GM18508 (cell line): ENCODE measurements at regions not wholly inside any gene's neighbourhood (a gene's known extent, or its start where the extent isn't known, plus 50 kb on each side); places are given as distances from the start of the nearest gene placed in this dataset.

ENCODE experiments used
- ATAC-seq: cut with Tn5 transposase; IDR thresholded peaks from one replicate; pipeline ENCODE4 v1.9.1; 2021; ENCODE audit warnings: moderate number of reproducible peaks; ENCODE audit not compliant: insufficient read depth, unreplicated experiment

DNA sequence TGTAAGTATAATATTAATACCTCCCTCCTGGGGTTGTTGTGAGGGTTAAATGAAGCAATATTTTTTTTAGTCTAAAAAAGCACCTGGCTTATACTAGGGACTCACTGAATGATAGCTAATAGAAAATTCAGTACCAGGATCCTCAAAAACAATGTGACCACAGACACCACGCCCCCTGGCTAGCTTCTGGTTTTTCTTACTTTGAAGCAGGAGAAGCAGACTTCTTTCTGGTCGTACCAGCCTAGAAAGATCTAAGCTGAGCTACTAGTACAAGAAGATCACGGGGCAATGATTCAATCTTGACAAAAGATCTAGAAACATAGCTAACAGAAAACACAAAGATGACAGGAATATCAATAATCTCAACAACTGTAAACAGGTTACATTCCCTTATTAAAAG, 218.5 kb upstream of the SLC30A5 start:
- ATAC-seq = no peak

DNA sequence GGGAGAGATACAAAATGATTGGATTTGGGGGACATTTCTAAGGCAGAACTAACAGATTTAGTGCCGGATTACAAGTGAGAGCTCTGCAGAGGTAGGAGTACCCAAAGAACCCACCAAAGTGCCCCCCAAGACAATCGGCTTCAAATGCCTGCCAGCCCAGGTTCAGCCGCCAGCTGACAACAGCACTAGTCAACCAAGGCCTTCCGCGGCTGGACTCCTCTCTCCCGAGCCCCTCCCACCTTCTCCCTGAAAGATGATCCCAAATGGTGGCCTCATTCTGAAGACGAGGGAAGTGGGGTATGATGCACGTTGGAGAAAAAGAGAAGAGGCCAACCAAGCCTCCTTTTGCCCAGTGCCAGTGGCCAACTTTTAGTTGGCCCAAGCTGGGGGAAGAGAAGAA, 210.4 kb upstream of the SLC30A5 start:
- ATAC-seq = no peak

DNA sequence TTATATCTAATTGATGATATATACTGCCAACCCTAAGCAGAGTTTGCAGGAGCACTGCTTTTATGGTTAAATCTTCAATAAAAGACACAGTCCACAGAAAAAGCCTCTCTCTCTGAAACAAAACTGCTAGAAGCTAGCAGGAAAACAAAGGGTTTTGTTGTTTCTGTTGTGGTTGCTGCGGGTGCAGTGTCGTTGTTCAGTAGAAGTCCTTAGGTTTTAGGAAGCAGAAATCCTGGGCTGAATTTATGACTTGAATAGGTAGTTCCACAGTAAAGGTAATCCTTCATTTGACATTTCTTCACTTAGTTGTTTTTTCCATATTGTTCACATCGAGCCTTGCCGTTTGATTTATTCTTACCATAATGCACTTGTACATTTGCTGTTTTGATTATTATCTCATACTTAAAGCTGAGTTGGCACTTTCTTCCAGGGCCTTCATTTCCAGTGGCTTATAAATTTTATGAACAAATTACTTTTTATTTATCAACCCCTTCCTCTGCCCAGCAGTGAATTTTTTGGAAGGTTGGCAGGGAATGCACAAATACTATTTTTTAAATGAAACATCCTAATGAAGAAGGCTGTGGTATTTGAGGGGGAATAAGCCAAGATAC, 209.6 kb upstream of the SLC30A5 start:
- ATAC-seq = no peak

DNA sequence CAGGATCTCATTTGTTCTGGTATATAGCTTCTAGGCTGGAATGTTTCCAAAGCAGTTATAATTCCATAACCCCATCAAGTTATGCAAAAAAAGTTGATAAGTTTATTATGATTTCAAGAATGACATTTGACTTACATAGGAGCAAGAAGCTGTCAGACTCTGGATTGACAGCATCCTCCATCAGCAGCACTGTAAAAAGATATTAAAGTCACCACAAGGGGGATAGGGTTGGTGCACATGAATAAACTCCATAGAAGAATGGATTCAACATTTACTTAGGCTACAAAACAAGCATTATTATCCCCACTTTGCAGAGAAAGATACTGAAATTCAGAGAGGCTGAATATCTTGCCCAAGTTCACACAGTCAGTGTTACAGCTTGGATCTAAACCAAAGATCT, 208.9 kb upstream of the SLC30A5 start:
- no peak for ATAC-seq

DNA sequence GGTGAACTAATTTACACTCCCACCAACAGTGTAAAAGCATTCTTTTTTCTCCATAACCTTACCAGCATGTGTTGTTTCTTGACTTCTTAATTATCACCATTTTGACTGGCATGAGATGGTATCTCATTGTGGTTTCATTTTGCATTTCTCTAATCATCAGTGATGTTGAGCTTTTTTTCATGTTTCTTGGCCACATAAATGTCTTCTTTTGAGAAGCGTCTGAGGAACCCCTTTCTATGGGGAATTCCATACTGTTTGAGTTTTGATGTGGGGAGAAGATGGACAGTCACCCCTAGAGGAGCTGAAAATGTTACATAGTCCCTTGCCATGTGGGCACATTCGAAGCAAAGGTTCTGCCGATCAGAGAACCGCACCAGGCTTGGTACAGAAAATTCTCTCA, 207.0 kb upstream of the SLC30A5 start:
- no peak for ATAC-seq

DNA sequence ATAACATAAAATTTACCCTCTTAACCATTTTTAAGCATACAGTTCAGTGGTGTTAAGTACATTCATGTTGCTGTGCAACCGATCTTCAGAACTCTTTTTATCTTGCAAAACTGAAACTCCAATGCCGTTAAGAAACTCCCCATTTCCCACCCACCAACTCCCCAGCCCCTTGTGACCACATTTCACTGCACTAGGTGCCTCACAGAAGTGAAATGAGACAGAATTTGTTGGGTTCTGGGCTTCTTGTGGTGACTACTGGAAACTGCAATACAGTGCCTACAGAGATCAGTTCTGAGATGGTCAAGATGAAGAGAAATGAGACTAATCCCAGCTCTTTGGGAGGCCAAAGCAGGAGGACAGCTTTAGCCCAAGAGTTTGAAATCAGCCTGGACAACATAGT, 202.1 kb upstream of the SLC30A5 start:
- no peak for ATAC-seq

DNA sequence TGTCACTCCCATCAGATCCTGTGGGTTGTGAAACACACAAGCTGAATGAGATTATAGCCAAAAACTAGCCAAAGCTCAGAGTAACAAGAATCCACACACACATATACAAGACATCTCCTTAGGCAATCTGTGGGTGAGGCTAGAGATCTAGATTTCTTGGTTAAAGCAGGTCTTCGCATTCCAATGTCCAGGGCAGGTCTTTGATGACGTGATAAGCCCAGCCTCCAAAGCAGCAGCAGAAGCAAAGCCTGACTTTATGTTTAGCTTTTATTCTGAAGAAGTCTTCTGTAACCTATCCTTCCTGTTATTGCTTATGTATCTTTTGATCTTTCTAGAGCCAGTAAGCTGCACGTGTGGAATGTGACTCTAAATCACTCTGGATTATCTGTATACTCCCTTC, 199.1 kb upstream of the SLC30A5 start:
- ATAC-seq = no peak

DNA sequence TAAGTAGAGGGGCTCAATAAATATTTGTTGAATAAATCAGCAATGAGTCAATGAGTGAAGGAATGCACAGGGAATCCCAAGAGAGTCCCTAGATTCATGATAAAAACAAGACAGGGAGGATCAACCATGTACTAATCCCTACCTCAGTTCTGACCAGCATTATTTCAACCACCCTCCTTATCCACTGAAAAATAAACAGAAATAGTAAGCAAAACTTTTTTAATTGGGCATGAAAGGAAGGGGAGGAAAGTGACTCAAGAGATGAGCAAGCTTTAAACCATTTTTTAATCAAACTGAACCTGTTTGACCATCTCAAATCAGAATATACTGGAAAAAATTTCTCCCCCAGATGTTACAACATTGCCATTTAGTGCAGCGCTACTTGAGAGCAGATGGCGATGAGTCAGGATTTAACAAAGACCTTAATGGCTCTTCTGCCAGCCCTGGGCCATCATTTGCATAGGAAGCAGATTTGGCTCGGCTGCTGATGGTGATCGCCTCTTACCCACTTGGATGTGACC, 194.8 kb upstream of the SLC30A5 start:
- ATAC-seq = no peak

DNA sequence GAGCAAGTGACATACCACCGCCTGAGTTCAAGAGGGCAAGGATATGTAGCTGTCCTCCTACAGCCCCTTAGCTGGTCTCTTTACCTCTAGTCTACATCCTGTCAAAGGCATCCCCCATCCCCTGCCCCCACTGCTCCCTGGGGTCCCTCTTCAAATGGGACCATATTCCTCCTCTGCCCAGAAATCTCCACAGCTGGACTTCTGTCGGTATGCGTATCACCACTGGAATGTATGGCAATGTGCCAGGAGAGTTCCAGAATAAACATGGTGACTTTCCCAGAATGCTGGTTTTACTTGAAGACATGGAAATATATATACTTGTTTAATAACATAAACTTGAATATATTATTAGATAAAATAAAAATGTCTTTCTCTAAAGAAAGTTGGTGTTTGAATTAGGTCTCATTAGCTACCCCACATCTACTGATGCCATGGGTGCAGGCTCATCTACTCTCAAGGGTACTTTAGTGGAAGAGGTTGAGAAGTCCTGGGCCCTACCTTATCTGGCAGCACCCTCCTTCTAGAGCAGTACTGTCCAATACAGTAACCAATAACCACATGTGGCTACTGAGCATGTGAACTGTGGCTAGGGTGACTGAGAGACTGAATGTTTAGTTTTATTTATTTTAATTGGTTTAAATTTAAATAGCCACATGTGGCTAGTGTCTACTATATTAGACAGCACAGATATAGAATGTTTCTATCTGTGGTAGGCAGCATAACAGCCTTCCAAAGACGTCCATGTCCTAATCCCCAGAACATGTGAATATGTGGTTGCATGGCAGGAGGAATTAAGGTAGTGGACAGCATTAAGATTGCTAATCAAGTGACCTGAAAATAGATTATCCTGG, 181.7 kb upstream of the SLC30A5 start:
- no peak for ATAC-seq

DNA sequence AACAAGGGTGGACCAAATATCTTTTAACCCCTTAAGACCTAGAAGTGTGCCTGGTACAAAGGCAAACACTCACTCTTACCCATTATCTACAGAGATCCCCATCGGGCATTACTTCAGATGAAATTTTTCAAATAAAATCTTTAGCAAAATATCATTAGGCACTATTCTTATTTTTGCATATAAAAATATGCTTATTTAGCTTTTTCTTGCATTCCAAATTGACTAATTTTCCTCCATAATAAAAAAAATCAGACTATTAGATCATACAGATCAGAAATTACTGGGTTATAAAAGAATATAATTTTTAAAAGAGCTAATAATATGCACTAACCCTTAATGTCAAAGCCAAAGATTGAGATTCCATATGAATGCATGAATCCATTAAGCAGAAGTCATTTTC, 178.7 kb upstream of the SLC30A5 start:
- no peak for ATAC-seq

DNA sequence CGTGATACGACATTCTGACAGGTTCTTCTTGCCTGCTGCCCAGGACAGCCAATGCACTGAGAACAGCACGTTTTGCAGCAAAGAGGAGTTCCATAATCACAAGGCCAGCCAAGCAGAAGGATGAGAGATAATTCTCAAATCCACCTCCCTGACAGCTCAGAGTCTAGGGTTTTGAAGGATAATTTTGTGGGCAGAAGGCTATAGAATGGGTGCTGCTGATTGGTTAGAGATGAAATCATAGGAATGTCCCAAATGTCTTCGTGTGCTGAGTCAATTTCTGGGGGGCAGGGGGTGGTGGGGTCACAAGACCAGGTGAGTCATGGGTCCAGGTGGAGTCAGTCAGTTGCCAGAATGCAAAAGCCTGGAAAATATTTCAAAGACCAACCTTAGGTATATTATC, 175.5 kb upstream of the SLC30A5 start:
- ATAC-seq = no peak

DNA sequence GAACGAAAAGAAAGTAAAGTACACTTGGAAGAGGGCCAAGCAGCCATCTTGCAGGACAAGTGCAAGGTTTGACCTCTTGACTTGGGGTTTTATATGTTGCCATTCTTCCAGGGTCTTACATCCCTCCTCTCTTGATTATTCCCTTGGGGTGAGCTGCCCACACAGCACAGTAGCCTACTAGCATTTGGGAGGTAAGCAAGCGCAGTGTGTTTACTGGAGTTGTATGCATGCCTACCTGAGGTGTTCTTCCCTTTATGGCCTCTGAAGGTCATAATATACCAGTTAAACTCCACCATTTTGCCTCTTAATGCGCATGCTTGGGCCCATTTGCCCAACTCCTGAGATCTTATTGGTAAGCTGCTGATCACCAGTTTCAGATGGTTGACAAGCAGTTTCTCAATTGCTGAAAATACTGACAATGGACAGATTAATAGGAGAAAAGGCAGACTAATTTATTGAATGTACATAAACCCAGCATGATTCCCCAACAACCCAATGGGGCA, 173.8 kb upstream of the SLC30A5 start:
- ATAC-seq = no peak

DNA sequence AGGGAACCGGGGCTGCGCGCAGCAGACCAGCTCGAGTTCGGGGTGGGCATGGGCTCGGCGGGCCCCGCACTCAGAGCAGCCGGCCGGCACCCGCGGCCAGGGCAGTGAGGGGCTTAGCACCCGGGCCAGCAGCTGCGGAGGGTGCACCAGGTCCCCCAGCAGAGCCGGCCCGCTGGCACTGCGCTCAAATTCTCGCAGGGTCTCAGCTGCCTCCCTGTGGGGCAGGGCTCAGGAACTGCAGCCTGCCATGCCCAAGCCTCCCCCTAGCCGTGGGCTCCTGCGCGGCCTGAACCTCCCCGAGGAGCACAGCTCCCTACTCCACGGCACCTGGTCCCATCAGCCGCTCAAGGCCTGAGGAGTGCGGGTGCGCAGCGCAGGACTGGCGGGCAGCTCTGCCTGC, 172.9 kb upstream of the SLC30A5 start:
- no peak for ATAC-seq

DNA sequence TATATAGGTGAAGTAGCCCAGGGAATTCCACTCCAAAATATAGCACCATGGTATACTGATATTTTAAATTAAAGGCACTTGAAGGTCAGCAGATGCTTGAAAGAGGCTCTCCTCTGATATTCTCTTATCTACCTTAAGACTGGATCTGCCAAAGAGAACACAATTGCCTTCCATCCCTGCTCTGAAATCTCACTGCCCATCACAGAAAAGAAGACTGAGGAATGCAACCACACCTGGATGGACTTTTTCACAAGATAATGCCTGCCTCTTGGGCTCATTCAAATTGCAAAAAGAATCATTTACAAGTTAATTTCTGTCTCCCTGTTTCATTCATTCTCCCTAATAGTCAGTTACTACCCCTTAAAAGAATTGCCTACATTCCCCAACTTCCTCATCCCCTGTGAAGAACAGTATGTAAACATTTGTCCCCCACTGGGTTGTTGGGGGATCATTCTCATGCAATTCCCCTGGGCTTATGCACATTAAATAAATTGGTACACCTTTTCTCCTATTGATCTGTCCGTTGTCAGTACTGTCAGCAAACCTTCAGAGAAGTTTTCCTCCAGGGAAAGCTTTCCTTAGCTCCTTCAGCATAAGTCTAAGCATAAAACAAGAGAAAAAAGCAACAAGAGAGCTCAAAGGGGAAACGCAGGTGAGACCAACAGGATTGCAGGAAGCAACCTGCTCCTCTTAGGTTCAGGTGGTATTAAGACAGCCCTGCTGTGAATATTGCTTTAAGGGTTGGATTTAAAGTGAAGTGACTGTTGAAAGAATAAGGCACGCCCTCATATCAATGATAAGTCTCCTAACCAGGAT, 171.4 kb upstream of the SLC30A5 start:
- ATAC-seq = no peak

DNA sequence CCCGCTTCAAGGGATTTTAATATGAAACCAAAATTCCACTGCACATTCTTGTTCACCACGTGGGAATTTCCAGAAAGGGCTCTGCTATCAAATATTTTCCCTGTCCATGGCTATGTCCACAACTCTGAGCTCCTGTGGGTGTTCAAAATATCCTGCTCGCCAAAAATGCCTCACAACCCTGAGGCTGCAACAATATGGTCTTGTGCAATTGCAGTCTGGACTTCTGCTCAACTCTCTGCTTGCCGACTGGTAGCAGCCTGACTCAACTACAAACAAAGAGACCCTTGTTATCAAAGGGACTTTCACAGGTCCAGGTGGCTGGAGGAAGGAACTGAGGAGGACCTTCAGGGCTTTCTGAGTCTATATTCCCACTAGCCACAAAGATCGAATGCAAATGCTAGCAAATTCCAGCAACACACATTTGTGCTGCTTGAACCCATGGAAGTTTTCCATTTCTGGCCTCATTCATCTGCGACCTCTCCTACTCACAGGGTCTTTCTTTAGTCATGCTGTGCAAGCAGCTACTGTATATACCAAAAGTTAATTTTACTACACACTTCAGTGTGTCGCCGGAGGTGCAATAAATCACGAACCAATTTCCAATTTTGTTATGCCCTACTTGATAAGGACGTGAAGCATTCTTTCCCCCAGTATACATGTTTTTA, 169.2 kb upstream of the SLC30A5 start:
- ATAC-seq = no peak

DNA sequence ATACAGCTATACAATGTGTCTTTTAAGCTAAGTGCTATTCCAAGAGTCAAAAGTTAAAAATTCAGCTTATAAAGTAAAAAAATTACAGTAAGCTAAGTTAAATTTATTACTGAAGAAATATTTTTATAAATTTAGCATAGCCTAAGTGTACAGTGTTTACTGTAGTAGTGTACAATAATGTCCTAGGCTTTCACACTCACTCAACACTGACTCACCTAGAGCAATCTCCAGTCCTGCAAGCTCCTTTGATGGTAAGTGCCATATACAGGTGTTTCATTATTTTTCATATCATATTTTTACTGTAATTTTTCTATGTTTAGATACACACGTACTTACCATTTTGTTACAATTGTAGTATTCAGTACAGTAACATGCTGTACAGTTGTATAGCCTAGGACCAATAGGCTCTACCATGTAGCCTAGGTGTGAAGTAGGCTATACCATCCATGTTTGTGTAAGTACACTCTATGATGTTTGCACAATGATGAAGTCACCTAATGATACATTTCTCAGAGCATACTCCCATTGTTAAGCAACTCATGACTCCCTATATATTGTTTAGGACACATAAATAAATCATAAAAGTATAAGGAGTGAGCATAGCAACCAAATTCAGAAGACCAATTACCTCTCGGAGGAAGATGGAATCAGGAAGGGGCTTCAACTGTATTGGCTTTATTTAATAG, 165.1 kb upstream of the SLC30A5 start:
- no peak for ATAC-seq

DNA sequence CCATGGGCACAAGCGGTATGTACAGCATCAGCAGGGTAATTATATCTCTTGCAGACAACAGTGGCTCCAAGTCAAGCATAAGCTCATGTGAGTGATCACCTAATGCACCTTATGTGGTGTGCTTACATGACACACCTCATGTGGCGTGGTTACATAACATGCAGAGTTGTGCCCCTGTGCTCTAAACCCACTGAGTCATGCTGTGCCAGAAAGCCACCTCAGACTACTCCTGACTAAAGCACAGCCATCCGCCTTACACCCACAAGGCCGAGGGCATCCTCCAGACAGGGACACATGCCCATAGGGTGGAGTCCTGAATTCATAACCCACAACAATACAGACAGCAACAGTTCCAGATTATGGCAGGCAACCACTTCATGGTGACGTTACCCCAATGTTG, 163.7 kb upstream of the SLC30A5 start:
- no peak for ATAC-seq

DNA sequence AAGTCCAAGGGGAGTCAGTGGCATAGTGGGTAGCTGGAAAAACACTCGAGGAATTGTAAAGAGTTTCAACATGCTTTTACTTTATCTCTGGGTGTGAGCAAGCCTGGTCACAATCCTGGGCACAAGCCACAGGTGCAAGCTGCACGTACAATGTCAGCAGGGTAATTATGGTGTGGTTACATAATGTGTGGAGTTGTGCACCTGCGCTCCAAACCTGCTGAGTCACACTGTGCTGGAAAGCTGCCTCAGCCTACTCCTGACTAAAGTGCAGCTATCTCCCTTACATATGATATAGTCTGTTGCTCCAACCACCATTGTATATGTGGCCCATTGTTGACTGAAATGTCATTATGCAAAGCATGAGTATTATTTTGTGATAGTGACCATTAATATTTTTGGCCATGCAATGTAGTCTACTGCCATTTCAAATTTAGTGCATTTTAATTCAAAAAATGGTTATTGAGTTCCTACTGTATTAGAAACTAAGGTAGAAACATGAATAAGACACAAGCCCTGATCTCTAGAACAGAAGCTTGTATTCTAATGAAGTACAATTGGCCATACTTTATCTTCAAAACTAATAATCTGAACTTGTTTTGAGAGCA, 160.9 kb upstream of the SLC30A5 start:
- ATAC-seq = no peak

DNA sequence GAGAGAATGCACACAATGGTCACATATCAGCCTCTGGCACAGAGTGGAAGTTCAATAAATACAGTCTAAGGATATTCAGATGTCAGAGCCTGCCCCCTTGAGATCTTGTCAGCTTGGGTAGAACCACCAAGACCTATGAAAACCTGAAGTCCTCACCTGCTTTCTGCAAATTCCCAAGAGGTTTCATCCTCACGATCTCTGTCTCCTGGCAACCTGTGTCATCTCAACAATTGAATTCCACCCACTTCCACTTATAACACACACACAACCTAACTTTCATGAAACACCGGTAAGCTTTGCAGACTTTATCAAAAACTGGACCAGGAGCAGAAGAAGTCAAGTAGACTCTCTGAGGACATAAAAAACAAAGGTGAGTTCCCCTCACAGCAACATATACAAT, 151.6 kb upstream of the SLC30A5 start:
- no peak for ATAC-seq
